Mesothelial cell of epicardium (in vitro differentiated cells): ENCODE measurements at regions not wholly inside any gene's neighbourhood (a gene's known extent, or its start where the extent isn't known, plus 50 kb on each side); places are given as distances from the start of the nearest gene placed in this dataset.

Experiments used
- DNase-seq, 2 experiments: peaks; one replicate each; pipeline ENCODE4 v3.0.0; 2021; ENCODE audit warnings: low spot score in 2 of 2; ENCODE audit not compliant: unreplicated experiment in 2 of 2
- H3K27ac Mint-ChIP-seq: 2 replicates; pipeline ENCODE4 v1.8.0; 2021; ENCODE audit warnings: mixed read lengths
- H3K27me3 Mint-ChIP-seq: 2 replicates; pipeline ENCODE4 v1.8.0; 2021; ENCODE audit warnings: low read depth, mixed read lengths
- H3K36me3 Mint-ChIP-seq: 2 replicates; pipeline ENCODE4 v1.8.0; 2021; ENCODE audit warnings: mixed read lengths
- H3K4me1 Mint-ChIP-seq: 2 replicates; pipeline ENCODE4 v1.8.0; 2021; ENCODE audit warnings: mixed read lengths
- H3K4me3 Mint-ChIP-seq: 2 replicates; pipeline ENCODE4 v1.8.0; 2021; ENCODE audit warnings: mild to moderate bottlenecking, moderate library complexity, mixed read lengths
- H3K9me3 Mint-ChIP-seq: 2 replicates; pipeline ENCODE4 v1.8.0; 2021; ENCODE audit warnings: mixed read lengths
- TF ChIP-seq, protein P1 (sequence below): fragments of 200-600 bp; sonication (generic); IDR thresholded peaks from one replicate; pipeline ENCODE4 v1.5.0; 2021; ENCODE audit warnings: antibody characterized with exemption; ENCODE audit not compliant: unreplicated experiment

DNA sequence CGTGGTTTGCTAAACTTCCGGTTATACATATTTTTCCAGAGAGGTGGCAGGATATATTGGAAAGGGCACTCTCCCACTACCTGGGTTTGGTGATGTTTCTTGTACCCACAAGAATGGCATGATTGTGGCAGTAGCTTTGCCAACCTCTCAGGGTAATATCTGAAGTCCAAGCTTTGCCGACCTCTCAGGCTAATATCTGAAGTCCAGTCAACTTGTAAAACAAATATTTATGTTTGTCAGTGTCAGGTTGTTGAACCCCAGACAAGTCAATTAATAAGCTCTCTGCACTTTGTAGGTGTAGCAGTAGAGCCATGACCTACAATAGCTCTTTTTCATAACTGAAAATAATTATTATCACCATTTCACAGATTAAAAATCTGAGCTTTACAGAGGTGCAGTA is 167.0 kb downstream of the POU4F1 start:
- Mint-ChIP-seq H3K36me3 (no peaks in the 10 kb centered on the region), H3K27me3 (peaks cover 3% of the 10 kb centered on the region), H3K27ac (no peak overlapping the region), H3K4me1 (no peaks in the 10 kb centered on the region), H3K4me3 (no peak overlapping the region), H3K9me3 (no peaks in the 10 kb centered on the region)
- TF ChIP-seq, protein P1, sequence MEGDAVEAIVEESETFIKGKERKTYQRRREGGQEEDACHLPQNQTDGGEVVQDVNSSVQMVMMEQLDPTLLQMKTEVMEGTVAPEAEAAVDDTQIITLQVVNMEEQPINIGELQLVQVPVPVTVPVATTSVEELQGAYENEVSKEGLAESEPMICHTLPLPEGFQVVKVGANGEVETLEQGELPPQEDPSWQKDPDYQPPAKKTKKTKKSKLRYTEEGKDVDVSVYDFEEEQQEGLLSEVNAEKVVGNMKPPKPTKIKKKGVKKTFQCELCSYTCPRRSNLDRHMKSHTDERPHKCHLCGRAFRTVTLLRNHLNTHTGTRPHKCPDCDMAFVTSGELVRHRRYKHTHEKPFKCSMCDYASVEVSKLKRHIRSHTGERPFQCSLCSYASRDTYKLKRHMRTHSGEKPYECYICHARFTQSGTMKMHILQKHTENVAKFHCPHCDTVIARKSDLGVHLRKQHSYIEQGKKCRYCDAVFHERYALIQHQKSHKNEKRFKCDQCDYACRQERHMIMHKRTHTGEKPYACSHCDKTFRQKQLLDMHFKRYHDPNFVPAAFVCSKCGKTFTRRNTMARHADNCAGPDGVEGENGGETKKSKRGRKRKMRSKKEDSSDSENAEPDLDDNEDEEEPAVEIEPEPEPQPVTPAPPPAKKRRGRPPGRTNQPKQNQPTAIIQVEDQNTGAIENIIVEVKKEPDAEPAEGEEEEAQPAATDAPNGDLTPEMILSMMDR = no peak
- no peak for DNase-seq

DNA sequence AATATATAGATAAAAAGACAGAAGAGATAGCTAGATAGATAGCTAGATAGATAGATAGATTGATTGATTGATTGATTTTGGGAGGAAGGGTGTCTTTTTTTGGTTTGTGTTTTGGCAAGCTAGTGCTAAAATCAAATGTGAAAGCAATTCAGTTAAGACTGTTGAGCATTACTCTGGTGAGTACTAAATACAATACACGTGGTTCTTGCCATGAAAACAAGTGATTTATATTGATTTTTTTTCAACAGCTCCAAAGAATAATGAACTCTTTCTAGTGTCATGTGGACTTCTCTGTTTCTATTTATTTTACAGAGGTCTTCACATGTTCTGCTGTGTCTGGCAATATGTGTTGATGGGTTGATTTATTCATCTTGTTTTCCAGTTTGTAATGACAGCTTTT is 172.0 kb downstream of the POU4F1 start:
- DNase-seq = no peak
- no peaks in the 10 kb centered on the region for H3K27me3 Mint-ChIP-seq
- no peaks in the 10 kb centered on the region for H3K36me3 Mint-ChIP-seq
- TF ChIP-seq, protein P1 = no peak
- no peaks in the 10 kb centered on the region for H3K4me1 Mint-ChIP-seq
- no peaks in the 10 kb centered on the region for H3K9me3 Mint-ChIP-seq
- H3K4me3 Mint-ChIP-seq = no peak overlapping the region
- H3K27ac Mint-ChIP-seq = no peak overlapping the region

DNA sequence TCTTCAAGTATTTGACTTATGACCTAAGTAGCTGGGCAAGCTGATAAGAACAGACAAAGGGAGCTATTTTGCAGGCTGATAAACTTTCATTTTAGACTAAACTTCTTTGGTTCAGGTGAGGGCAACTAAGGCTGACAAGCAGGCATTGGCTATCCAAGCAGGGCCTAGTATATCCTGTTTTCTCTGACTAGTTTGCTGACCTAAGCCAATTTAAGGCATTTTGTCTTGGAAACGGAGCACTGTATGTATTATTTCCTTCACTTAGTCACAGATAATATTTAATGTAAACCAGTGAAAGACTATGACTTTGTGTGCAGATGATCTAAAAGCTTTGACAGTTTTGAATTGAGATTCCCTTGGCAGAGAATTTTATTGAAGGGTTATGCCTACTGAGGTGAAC is 172.5 kb downstream of the POU4F1 start:
- no peaks in the 10 kb centered on the region for H3K27me3 Mint-ChIP-seq
- H3K4me3 Mint-ChIP-seq = no peak overlapping the region
- TF ChIP-seq, protein P1 = no peak

DNA sequence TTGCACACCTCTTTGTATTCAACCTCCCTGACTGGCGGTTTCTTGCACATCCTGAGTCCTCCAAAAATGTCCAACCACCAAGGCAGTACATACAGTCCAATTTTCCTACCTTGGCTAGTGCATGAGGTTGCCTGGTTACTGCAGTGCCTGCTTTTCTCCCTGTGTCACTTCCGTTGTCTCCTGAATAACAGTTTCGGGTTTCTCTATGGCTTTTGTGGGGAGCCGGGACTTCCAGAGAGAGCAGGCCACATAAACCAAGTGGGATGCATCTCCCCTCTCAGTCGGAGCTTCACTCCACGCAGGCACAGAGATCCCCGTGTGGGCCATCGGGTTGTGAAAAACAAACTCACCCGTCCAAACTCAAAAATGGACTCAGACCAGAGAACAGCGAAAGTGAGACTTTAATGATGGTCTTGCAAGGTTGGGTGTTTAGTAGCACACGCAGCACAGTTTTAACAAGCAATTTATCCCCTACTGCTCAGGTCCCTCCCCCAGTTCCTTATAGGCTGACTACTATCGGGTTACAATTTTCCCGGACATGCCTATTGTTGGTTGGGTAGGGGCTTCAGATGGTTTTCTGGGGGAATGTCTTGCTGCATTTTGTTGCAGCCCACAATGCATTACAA is 173.1 kb downstream of the POU4F1 start:
- Mint-ChIP-seq H3K9me3 (no peaks in the 10 kb centered on the region), H3K36me3 (no peaks in the 10 kb centered on the region), H3K4me3 (no peak overlapping the region), H3K27me3 (no peaks in the 10 kb centered on the region), H3K27ac (no peak overlapping the region), H3K4me1 (no peaks in the 10 kb centered on the region)
- DNase-seq = no peak
- TF ChIP-seq, protein P1 = no peak

More for the DNA sequence above, 172.5 kb downstream of the POU4F1 start:
- no peak overlapping the region for H3K27ac Mint-ChIP-seq
- DNase-seq = no peak
- H3K9me3 Mint-ChIP-seq = no peaks in the 10 kb centered on the region
- H3K36me3 Mint-ChIP-seq = no peaks in the 10 kb centered on the region
- H3K4me1 Mint-ChIP-seq = no peaks in the 10 kb centered on the region

DNA sequence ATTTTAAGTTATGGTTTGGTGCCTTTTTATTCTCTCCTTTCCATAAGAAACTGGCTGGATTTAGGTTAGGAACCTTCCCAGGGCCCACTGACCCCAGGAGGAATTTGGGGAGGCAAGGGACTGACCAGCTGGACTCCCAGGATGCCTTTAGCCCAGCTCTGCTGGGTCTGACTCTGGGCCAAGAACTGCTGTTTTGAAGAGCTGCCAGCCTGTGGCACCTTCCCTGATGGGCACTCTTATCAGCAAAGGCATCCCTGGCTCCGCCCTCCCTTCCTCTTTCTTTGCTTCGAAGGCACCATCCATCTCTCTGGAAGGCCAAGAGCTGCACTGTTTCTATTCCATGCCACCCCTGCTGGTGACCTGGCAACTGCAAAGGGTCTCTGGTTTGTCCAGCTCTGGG is 174.7 kb downstream of the POU4F1 start:
- no peaks in the 10 kb centered on the region for H3K36me3 Mint-ChIP-seq
- H3K4me1 Mint-ChIP-seq = no peaks in the 10 kb centered on the region
- H3K9me3 Mint-ChIP-seq = no peaks in the 10 kb centered on the region
- H3K27ac Mint-ChIP-seq = no peak overlapping the region
- H3K4me3 Mint-ChIP-seq = no peak overlapping the region
- H3K27me3 Mint-ChIP-seq = no peaks in the 10 kb centered on the region
- DNase-seq = no peak
- TF ChIP-seq, protein P1 = no peak

DNA sequence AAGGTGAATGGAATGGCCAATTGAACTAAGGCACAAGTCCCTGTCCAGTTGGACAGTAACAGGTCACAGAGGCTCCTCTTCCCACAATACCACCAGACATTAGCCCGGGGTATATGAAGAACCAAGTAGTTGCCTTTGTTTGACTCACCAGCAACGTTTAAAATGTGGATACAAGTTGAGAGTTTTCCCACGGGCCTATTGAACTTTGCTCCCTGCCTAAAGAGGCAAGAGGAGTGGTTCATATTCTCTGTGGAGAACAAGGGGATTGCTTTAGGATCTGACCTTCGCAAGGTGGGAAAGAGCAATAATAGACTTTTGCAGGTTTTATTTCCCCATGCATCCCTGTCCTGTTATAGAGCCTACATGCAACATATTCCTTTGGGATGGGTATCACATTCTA is 177.2 kb downstream of the POU4F1 start:
- H3K4me1 Mint-ChIP-seq = no peaks in the 10 kb centered on the region
- no peak overlapping the region for H3K27ac Mint-ChIP-seq
- no peak overlapping the region for H3K4me3 Mint-ChIP-seq
- DNase-seq = no peak
- H3K9me3 Mint-ChIP-seq = no peaks in the 10 kb centered on the region
- no peaks in the 10 kb centered on the region for H3K36me3 Mint-ChIP-seq
- H3K27me3 Mint-ChIP-seq = no peaks in the 10 kb centered on the region
- TF ChIP-seq, protein P1 = no peak
